IMR-90 (cell line): ENCODE measurements at regions not wholly inside any gene's neighbourhood (a gene's known extent, or its start where the extent isn't known, plus 50 kb on each side); places are given as distances from the start of the nearest gene placed in this dataset.

Source experiments
- BHLHE40 ChIP-seq: fragments of 150-350 bp; IDR thresholded peaks from 2 replicates; pipeline ENCODE4 v1.6.1; 2016; ENCODE audit warnings: mild to moderate bottlenecking, low read depth, low read length
- CTCF ChIP-seq: conservative IDR thresholded peaks from 2 replicates; pipeline ENCODE4 v1.5.1; 2012; ENCODE audit warnings: mild to moderate bottlenecking, low read depth, low read length, improper control_type of control experiment
- POLR2A ChIP-seq: IDR thresholded peaks from 2 replicates; pipeline ENCODE4 v1.6.1; 2012; ENCODE audit warnings: mild to moderate bottlenecking, low read depth, low read length
- RAD21 ChIP-seq: IDR thresholded peaks from 2 replicates; pipeline ENCODE4 v1.6.1; 2012; ENCODE audit warnings: low read length, improper control_type of control experiment
- RCOR1 ChIP-seq: IDR thresholded peaks from 2 replicates; pipeline ENCODE4 v1.6.1; 2012; ENCODE audit warnings: mild to moderate bottlenecking, low read length, improper control_type of control experiment; ENCODE audit not compliant: insufficient replicate concordance

GRCh38 chr4:162706051-162706450 is 460.6 kb downstream of the NAF1 start:
- no peak for TF ChIP-seq CTCF
- no peak for TF ChIP-seq POLR2A
- no peak for TF ChIP-seq BHLHE40
- TF ChIP-seq RAD21, result no peak
- no peak for TF ChIP-seq RCOR1
